Stimulated activated naive B cell treated with anti-CD40 and anti-IgM and Interleukin-4, amounts not matched to agents 10 μg/mL and 1 μg/mL and 100 μg/mL, for 72 hours (primary cell): ENCODE measurements at regions not wholly inside any gene's neighbourhood (a gene's known extent, or its start where the extent isn't known, plus 50 kb on each side); places are given as distances from the start of the nearest gene placed in this dataset.

Source experiments
- ATAC-seq, 2 donors: fragments of 150-1000 bp; cut with Tn5 transposase; replicated peaks; 2 replicates each; pipeline ENCODE4 v1.10.0; 2021; ENCODE audit warnings: moderate library complexity in 1 of 2
- DNase-seq: peaks from one replicate; pipeline ENCODE4 v3.0.0; 2021
- H3K27ac Mint-ChIP-seq: one replicate; pipeline ENCODE4 v1.8.0; 2022; ENCODE audit warnings: mild to moderate bottlenecking, mixed read lengths
- H3K27me3 Mint-ChIP-seq, 2 donors: one replicate each; pipeline ENCODE4 v1.8.0; 2022; ENCODE audit warnings: mixed read lengths in 2 of 2
- H3K36me3 Mint-ChIP-seq, 2 donors: one replicate each; pipeline ENCODE4 v1.8.0; 2022; ENCODE audit warnings: mixed read lengths in 2 of 2, mild to moderate bottlenecking in 1 of 2
- H3K4me1 Mint-ChIP-seq, 2 donors: one replicate each; pipeline ENCODE4 v1.8.0; 2022; ENCODE audit warnings: mixed read lengths in 2 of 2, mild to moderate bottlenecking in 1 of 2
- H3K4me3 Mint-ChIP-seq, 2 donors: one replicate each; pipeline ENCODE4 v1.8.0; 2022; ENCODE audit warnings: mild to moderate bottlenecking in 2 of 2, mixed read lengths in 2 of 2, moderate library complexity in 1 of 2
- H3K9me3 Mint-ChIP-seq, 2 donors: one replicate each; pipeline ENCODE4 v1.8.0; 2022; ENCODE audit warnings: mixed read lengths in 2 of 2, mild to moderate bottlenecking in 1 of 2

GRCh38 chr1:73953586-73953985, 244.4 kb downstream of the LRRIQ3 start:
- DNase-seq: no peak
- H3K4me1 Mint-ChIP-seq: no peaks in the 10 kb centered on the region
- H3K27me3 Mint-ChIP-seq: no peaks in the 10 kb centered on the region
- no peaks in the 10 kb centered on the region for H3K36me3 Mint-ChIP-seq
- H3K4me3 Mint-ChIP-seq: no peak overlapping the region
- peaks cover 0 to 3% of the 10 kb centered on the region in 2 donors for H3K9me3 Mint-ChIP-seq
- H3K27ac Mint-ChIP-seq: no peak overlapping the region
- no peak for ATAC-seq

GRCh38 chr1:73953186-73953585, 244.8 kb downstream of the LRRIQ3 start:
- DNase-seq (no peak), ATAC-seq (no peak)
- Mint-ChIP-seq H3K4me1 (no peaks in the 10 kb centered on the region), H3K27me3 (no peaks in the 10 kb centered on the region), H3K27ac (no peak overlapping the region), H3K4me3 (no peak overlapping the region), H3K36me3 (no peaks in the 10 kb centered on the region), H3K9me3 (peaks cover 0 to 3% of the 10 kb centered on the region in 2 donors)

DNA sequence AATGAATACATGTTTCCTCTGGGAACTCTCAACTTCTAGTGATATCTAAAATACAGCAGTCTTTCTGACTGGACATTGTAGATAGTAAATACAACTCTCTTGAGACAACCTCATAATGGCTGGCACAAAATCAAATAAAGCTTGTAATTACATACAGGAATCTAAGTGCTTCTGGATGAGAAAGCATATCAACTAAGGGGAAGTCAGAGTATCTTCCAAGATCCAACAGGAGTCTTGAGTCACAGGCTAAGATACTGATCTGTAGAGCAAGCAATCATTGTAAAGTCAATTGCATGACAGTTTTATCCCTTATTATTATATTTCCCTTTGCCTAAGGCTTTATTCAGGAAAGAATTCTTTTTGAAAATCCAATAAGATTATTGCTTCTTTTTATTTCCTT, 249.9 kb downstream of the LRRIQ3 start:
- Mint-ChIP-seq H3K4me1 (no peaks in the 10 kb centered on the region), H3K36me3 (no peaks in the 10 kb centered on the region), H3K27ac (no peak overlapping the region), H3K27me3 (no peaks in the 10 kb centered on the region), H3K9me3 (no peaks in the 10 kb centered on the region), H3K4me3 (no peak overlapping the region)
- ATAC-seq (no peak), DNase-seq (no peak)

- Mint-ChIP-seq H3K27me3 (no peaks in the 10 kb centered on the region), H3K4me1 (no peaks in the 10 kb centered on the region), H3K36me3 (no peaks in the 10 kb centered on the region), H3K9me3 (no peaks in the 10 kb centered on the region), H3K27ac (no peak overlapping the region), H3K4me3 (no peak overlapping the region)
- DNase-seq: no peak
- no peak for ATAC-seq
Observed at GRCh38 chr1:73947009-73947408, 251.0 kb downstream of the LRRIQ3 start.

DNA sequence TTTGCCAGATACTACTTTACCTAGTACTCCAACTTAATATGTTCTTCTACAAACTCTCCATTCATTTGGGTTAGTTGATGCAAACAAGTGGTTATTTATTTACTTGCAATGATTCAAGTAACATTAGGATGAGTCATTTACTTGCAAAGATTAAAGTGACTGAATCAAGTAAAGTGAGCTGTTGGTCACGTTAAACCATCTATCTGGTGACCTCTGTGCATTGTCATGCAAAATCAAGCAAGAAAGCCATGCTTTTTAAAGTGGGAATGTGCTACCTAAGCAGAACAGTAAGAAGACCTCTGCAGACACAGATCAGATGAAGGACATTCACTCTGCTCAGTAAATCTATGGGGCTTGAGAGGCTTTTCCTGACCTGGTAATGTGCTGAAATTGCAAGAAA, 254.7 kb downstream of the LRRIQ3 start:
- Mint-ChIP-seq H3K27me3 (no peaks in the 10 kb centered on the region), H3K4me3 (no peak overlapping the region), H3K4me1 (no peaks in the 10 kb centered on the region), H3K9me3 (no peaks in the 10 kb centered on the region), H3K27ac (no peak overlapping the region), H3K36me3 (no peaks in the 10 kb centered on the region)
- DNase-seq (no peak), ATAC-seq (no peak)

DNA sequence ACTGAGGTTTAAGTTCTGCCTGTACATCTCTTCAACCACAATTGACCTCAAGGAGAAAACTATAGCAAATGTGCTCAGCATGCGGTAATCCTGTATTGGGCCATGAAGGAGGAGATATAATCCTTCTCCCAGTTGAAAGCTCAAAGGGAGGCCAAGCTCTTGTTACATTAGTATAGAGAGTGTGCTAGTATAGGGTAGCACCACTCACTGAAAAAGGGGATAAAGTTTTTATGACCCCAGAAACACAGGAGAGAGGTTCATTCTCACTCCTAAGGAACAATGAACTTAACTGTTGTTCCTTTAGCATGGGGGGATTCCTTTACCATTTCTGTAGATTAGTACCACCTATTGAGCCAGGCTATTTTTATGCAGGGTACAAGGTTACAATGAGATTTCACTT, 267.7 kb downstream of the LRRIQ3 start:
- Mint-ChIP-seq H3K27me3 (no peaks in the 10 kb centered on the region), H3K4me1 (no peaks in the 10 kb centered on the region), H3K36me3 (no peaks in the 10 kb centered on the region), H3K9me3 (no peaks in the 10 kb centered on the region), H3K27ac (no peak overlapping the region), H3K4me3 (no peak overlapping the region)
- no peak for ATAC-seq
- DNase-seq: no peak

GRCh38 chr1:73914951-73915350, 283.0 kb downstream of the LRRIQ3 start:
- DNase-seq: no peak
- Mint-ChIP-seq H3K4me3 (no peak overlapping the region), H3K36me3 (no peaks in the 10 kb centered on the region), H3K27me3 (no peaks in the 10 kb centered on the region), H3K9me3 (peaks cover 6 to 12% of the 10 kb centered on the region in 2 donors), H3K27ac (no peak overlapping the region), H3K4me1 (no peaks in the 10 kb centered on the region)
- ATAC-seq: no peak

GRCh38 chr1:73913025-73913424, 285.0 kb downstream of the LRRIQ3 start:
- no peak overlapping the region for H3K27ac Mint-ChIP-seq
- H3K36me3 Mint-ChIP-seq: no peaks in the 10 kb centered on the region
- ATAC-seq (no peak), DNase-seq (no peak)
- H3K4me1 Mint-ChIP-seq: no peaks in the 10 kb centered on the region
- H3K9me3 Mint-ChIP-seq: peaks cover 6 to 12% of the 10 kb centered on the region in 2 donors
- H3K27me3 Mint-ChIP-seq: no peaks in the 10 kb centered on the region
- H3K4me3 Mint-ChIP-seq: no peak overlapping the region

GRCh38 chr1:73911849-73912248, 286.1 kb downstream of the LRRIQ3 start:
- H3K4me3 Mint-ChIP-seq: no peak overlapping the region
- H3K4me1 Mint-ChIP-seq: no peaks in the 10 kb centered on the region
- DNase-seq (no peak), ATAC-seq (no peak)
- peaks cover 6 to 12% of the 10 kb centered on the region in 2 donors for H3K9me3 Mint-ChIP-seq
- no peaks in the 10 kb centered on the region for H3K27me3 Mint-ChIP-seq
- H3K36me3 Mint-ChIP-seq: no peaks in the 10 kb centered on the region
- no peak overlapping the region for H3K27ac Mint-ChIP-seq

- no peak overlapping the region for H3K27ac Mint-ChIP-seq
- no peaks in the 10 kb centered on the region for H3K36me3 Mint-ChIP-seq
- peaks cover 6 to 10% of the 10 kb centered on the region in 2 donors for H3K9me3 Mint-ChIP-seq
- H3K4me1 Mint-ChIP-seq: no peaks in the 10 kb centered on the region
- H3K27me3 Mint-ChIP-seq: no peaks in the 10 kb centered on the region
- H3K4me3 Mint-ChIP-seq: no peak overlapping the region
- ATAC-seq (no peak), DNase-seq (no peak)
Observed at GRCh38 chr1:73910466-73910865, 287.5 kb downstream of the LRRIQ3 start.

DNA sequence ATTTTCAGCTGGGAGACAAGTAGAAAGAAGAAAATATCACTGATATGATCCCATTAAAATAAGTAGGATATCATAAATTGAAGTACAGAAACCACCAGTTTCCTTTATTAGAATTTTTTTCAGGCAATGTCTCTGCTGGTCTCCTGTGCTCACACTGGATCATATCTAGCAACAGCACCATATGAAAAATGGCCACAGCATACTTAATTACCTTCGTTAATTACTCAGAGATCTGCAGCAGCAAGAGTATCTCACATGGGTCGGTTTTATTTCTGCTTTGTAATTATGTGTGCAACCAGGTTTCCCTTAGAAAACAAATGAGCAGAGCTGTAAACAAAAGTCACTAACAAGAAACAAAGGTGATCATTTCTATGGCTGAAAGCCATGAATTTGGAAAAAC, 287.9 kb downstream of the LRRIQ3 start:
- Mint-ChIP-seq H3K4me1 (no peaks in the 10 kb centered on the region), H3K27me3 (no peaks in the 10 kb centered on the region), H3K9me3 (peaks cover 6 to 10% of the 10 kb centered on the region in 2 donors), H3K27ac (no peak overlapping the region), H3K36me3 (no peaks in the 10 kb centered on the region), H3K4me3 (no peak overlapping the region)
- ATAC-seq (no peak), DNase-seq (no peak)

- no peaks in the 10 kb centered on the region for H3K27me3 Mint-ChIP-seq
- peaks cover 6 to 8% of the 10 kb centered on the region in 2 donors for H3K9me3 Mint-ChIP-seq
- no peak for ATAC-seq
- H3K36me3 Mint-ChIP-seq: no peaks in the 10 kb centered on the region
- no peak for DNase-seq
- H3K4me3 Mint-ChIP-seq: no peak overlapping the region
- H3K4me1 Mint-ChIP-seq: no peaks in the 10 kb centered on the region
- no peak overlapping the region for H3K27ac Mint-ChIP-seq
Observed at GRCh38 chr1:73909043-73909562, 288.9 kb downstream of the LRRIQ3 start.

DNA sequence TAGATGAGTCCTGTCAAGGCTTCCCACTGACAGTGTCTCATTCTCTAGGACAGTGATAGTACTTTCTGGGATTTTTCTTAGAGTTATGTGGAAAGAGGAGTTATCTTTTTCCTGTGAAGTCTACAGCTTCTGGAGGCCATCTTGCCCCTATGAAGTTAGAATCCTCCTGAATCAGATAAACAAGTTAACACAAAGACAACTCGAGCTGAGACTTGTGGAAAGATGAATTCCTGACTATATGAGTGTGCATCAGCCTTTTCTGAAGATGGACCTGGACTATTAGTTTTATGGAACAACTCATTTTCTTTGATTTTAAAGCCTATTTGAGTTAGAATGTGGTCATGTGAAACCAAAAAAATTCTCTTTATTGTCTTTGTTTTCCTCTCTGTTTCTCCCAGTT, 290.9 kb downstream of the LRRIQ3 start:
- Mint-ChIP-seq H3K9me3 (peaks cover 0 to 4% of the 10 kb centered on the region in 2 donors), H3K27ac (no peak overlapping the region), H3K36me3 (no peaks in the 10 kb centered on the region), H3K4me3 (no peak overlapping the region), H3K4me1 (no peaks in the 10 kb centered on the region), H3K27me3 (no peaks in the 10 kb centered on the region)
- DNase-seq: no peak
- ATAC-seq: no peak

DNA sequence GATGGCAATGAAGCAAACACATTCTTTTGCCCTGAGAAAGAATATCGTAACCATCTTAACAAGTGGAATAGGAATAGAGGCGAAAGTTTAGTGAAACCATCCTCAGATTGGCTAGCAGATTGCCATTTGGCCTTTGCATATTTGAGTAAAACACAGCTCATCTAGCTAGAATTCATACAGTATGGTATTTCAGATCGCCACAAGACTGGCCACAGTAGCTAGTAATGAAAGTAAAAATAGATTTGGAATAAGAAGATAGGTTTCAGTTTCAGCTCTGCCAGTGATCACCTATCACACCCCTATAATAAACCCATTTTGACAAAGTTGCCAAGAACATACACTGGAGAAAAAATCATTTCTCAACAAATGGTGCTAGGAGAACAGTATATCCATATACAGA, 294.9 kb downstream of the LRRIQ3 start:
- DNase-seq (no peak), ATAC-seq (no peak)
- Mint-ChIP-seq H3K27ac (no peak overlapping the region), H3K36me3 (no peaks in the 10 kb centered on the region), H3K4me1 (no peaks in the 10 kb centered on the region), H3K27me3 (no peaks in the 10 kb centered on the region), H3K9me3 (no peaks in the 10 kb centered on the region), H3K4me3 (no peak overlapping the region)

- H3K36me3 Mint-ChIP-seq: no peaks in the 10 kb centered on the region
- no peaks in the 10 kb centered on the region for H3K4me1 Mint-ChIP-seq
- no peak overlapping the region for H3K27ac Mint-ChIP-seq
- no peaks in the 10 kb centered on the region for H3K27me3 Mint-ChIP-seq
- no peak overlapping the region for H3K4me3 Mint-ChIP-seq
- H3K9me3 Mint-ChIP-seq: no peaks in the 10 kb centered on the region
- ATAC-seq (no peak), DNase-seq (no peak)
Observed at GRCh38 chr1:73901738-73902137, 296.2 kb downstream of the LRRIQ3 start.

GRCh38 chr1:73899311-73899710, 298.7 kb downstream of the LRRIQ3 start:
- Mint-ChIP-seq H3K4me3 (no peak overlapping the region), H3K9me3 (no peaks in the 10 kb centered on the region), H3K27me3 (no peaks in the 10 kb centered on the region), H3K36me3 (no peaks in the 10 kb centered on the region), H3K4me1 (no peaks in the 10 kb centered on the region), H3K27ac (no peak overlapping the region)
- no peak for ATAC-seq
- no peak for DNase-seq
